ENCODE measurements at regions not wholly inside any gene's neighbourhood (a gene's known extent, or its start where the extent isn't known, plus 50 kb on each side); places are given as distances from the start of the nearest gene placed in this dataset.
A peak's percentile ranks its signal among the peaks of the same experiment; 100 is the strongest.

DNA sequence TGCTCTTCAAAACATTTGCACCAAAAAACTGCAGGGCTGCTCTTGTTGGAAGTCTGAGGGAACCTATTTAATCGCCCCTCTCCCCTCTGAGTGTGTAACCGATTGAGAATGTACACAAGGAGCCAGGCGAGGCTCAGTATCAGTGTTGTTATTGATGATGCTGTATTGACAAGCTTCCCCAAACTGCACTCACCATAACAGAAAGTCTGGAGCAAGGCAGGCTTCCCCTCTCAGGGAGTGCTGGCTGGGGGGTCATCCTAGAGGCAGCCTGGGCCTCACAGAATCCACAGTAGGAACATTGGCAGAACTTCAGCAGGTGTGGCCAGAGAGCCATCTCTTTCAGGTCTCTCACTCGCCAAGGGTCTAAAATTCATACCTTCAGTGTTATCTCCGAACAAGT, 58.1 kb upstream of the TUNAR start:
- H3K9me3 Mint-ChIP-seq, result peaks cover 0 to 6% (median 4%) of the 10 kb centered on the region in 7 donors
- ATAC-seq (ENCODE audit: low read depth in 2 of 2), result no peak
- H3K4me3 Mint-ChIP-seq, result no peak overlapping the region
- Histone ChIP-seq H3K4me1 (ENCODE audit: control insufficient read depth, insufficient read depth, low read length, poor library complexity, severe bottlenecking) (no peaks in the 10 kb centered on the region), H3K27ac (ENCODE audit: insufficient read depth, low read length, poor library complexity, severe bottlenecking) (no peak overlapping the region), H3K9me3 (ENCODE audit: control insufficient read depth in 2 of 2, low read length in 2 of 2) (no peaks in the 10 kb centered on the region), H3K27me3 (ENCODE audit: control insufficient read depth, insufficient read depth, low read length) (peaks cover 8% of the 10 kb centered on the region), H3K36me3 (ENCODE audit: control insufficient read depth, insufficient read depth, low read length) (no peaks in the 10 kb centered on the region), H3K4me3 (ENCODE audit: low read depth, low read length) (no peak overlapping the region)
- no peak for DNase-seq
- no peaks in the 10 kb centered on the region for H3K36me3 Mint-ChIP-seq
- no peaks in the 10 kb centered on the region for H3K4me1 Mint-ChIP-seq
- peaks cover 21% of the 10 kb centered on the region for H3K27me3 Mint-ChIP-seq
- no peak overlapping the region for H3K27ac Mint-ChIP-seq

- Mint-ChIP-seq H3K27me3 (peaks cover 21% of the 10 kb centered on the region), H3K36me3 (no peaks in the 10 kb centered on the region), H3K9me3 (peaks cover 0 to 7% (median 4%) of the 10 kb centered on the region in 7 donors), H3K4me3 (no peak overlapping the region), H3K27ac (no peak overlapping the region), H3K4me1 (no peaks in the 10 kb centered on the region)
- H3K27me3 ChIP-seq (ENCODE audit: control insufficient read depth, insufficient read depth, low read length), result peaks cover 8% of the 10 kb centered on the region
- ATAC-seq (ENCODE audit: low read depth in 2 of 2), result no peak
- no peak overlapping the region for H3K27ac ChIP-seq (ENCODE audit: insufficient read depth, low read length, poor library complexity, severe bottlenecking)
- no peak overlapping the region for H3K4me3 ChIP-seq (ENCODE audit: low read depth, low read length)
- H3K4me1 ChIP-seq (ENCODE audit: control insufficient read depth, insufficient read depth, low read length, poor library complexity, severe bottlenecking), result no peaks in the 10 kb centered on the region
- DNase-seq, result no peak
- H3K9me3 ChIP-seq (ENCODE audit: control insufficient read depth in 2 of 2, low read length in 2 of 2), result no peaks in the 10 kb centered on the region
- no peaks in the 10 kb centered on the region for H3K36me3 ChIP-seq (ENCODE audit: control insufficient read depth, insufficient read depth, low read length)
Measured at GRCh38 chr14:95817271-95817670, 59.4 kb upstream of the TUNAR start.

DNA sequence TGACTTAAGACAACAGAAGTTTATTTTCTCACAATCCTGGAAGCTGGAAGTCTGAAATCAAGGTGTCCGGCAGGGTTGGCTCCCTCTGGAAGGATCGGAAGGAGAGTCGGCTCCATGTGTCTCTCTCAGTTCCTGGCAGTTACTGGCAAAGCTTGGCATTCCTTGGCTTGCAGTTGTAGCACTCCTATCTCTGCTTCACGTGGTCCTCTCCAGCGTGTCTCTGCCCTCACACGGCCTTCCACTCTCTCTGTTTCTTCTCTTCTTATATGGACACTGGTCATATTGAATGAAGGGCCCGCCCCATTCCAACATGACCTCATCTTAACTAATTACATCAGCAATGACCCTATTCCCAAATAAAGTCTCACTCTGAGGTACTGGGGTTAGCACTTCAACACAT, 60.1 kb upstream of the TUNAR start:
- DNase-seq, result no peak
- no peaks in the 10 kb centered on the region for H3K9me3 ChIP-seq (ENCODE audit: control insufficient read depth in 2 of 2, low read length in 2 of 2)
- H3K4me1 ChIP-seq (ENCODE audit: control insufficient read depth, insufficient read depth, low read length, poor library complexity, severe bottlenecking), result no peaks in the 10 kb centered on the region
- peaks cover 14% of the 10 kb centered on the region for H3K27me3 Mint-ChIP-seq
- no peaks in the 10 kb centered on the region for H3K36me3 ChIP-seq (ENCODE audit: control insufficient read depth, insufficient read depth, low read length)
- no peak overlapping the region for H3K27ac Mint-ChIP-seq
- no peaks in the 10 kb centered on the region for H3K36me3 Mint-ChIP-seq
- H3K4me3 Mint-ChIP-seq, result no peak overlapping the region
- no peak overlapping the region for H3K4me3 ChIP-seq (ENCODE audit: low read depth, low read length)
- peaks cover 8% of the 10 kb centered on the region for H3K27me3 ChIP-seq (ENCODE audit: control insufficient read depth, insufficient read depth, low read length)
- no peak for ATAC-seq (ENCODE audit: low read depth in 2 of 2)
- H3K27ac ChIP-seq (ENCODE audit: insufficient read depth, low read length, poor library complexity, severe bottlenecking), result no peak overlapping the region
- peaks cover 0 to 7% (median 4%) of the 10 kb centered on the region in 7 donors for H3K9me3 Mint-ChIP-seq
- H3K4me1 Mint-ChIP-seq, result no peaks in the 10 kb centered on the region

DNA sequence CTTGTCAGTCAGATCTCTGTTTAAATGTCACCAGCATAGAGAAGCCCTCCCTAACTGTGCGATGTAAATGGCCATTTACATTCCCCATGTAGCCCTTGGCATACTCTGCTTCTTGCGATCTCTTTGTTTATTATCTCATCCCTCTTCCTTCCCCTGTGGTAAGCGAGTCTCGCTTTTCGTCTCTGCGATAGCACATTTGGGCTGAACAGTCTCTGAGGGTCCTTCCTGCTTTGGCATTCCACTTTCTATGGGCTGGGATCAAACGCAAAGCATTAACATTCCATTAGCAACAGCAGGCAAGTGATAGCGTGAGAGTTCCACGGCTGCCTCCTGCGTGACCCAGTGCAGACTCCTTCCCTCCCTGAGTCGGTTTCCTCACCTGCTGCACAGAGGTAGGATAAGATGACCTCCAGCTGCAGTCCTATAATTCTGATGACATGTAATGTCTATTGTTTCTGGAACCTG, 61.4 kb upstream of the TUNAR start:
- Histone ChIP-seq H3K27ac (ENCODE audit: insufficient read depth, low read length, poor library complexity, severe bottlenecking) (no peak overlapping the region), H3K27me3 (ENCODE audit: control insufficient read depth, insufficient read depth, low read length) (peaks cover 10% of the 10 kb centered on the region), H3K4me1 (ENCODE audit: control insufficient read depth, insufficient read depth, low read length, poor library complexity, severe bottlenecking) (no peaks in the 10 kb centered on the region), H3K9me3 (ENCODE audit: control insufficient read depth in 2 of 2, low read length in 2 of 2) (no peaks in the 10 kb centered on the region), H3K4me3 (ENCODE audit: low read depth, low read length) (no peak overlapping the region), H3K36me3 (ENCODE audit: control insufficient read depth, insufficient read depth, low read length) (no peaks in the 10 kb centered on the region)
- Mint-ChIP-seq H3K4me1 (no peaks in the 10 kb centered on the region), H3K27ac (no peak overlapping the region), H3K36me3 (no peaks in the 10 kb centered on the region), H3K4me3 (no peak overlapping the region), H3K9me3 (peaks cover 0 to 6% (median 0%) of the 10 kb centered on the region in 7 donors), H3K27me3 (peaks cover 8% of the 10 kb centered on the region)
- ATAC-seq (ENCODE audit: low read depth in 2 of 2) (no peak), DNase-seq (no peak)

DNA sequence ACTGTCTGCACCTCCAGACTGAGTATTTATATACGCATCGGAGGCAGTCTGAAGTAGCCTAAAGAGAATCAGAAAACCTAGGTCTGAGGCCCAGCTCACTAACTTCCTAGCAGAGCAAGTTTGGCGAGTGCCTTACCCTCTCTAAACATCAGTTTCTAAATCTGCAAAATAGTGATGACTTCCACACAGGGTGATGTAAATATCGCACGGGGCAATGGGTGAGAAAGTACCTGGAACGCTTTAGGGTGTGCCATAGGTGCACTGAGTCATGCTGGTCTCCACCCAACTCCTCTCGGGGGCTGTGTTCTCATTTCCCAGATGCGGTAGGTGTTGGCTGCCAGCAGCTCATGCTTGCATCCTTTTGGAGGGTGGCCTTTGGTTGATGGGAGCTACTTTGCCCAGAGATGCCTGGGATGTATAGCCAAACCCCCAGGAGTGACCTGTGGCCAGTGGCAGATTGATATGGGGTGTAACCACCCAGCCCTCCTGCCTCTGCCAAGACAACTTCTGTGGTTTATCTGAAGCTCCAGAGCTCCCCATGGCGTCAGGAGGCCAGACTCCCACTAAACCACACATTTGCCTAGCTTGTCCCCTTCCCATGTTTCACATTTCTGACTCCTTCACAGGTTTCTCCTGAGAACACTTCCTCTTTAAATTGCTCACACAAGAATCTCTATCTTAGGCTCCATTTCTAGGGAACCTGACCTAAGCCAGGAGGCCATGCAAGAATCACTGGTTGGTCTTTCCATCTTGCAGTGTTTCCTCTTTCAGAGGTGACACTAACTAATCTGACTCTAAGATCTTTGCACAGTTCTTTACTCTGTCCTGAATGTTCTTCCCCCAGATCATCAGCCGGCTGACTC, 62.0 kb upstream of the TUNAR start:
- no peak for ATAC-seq (ENCODE audit: low read depth in 2 of 2)

DNA sequence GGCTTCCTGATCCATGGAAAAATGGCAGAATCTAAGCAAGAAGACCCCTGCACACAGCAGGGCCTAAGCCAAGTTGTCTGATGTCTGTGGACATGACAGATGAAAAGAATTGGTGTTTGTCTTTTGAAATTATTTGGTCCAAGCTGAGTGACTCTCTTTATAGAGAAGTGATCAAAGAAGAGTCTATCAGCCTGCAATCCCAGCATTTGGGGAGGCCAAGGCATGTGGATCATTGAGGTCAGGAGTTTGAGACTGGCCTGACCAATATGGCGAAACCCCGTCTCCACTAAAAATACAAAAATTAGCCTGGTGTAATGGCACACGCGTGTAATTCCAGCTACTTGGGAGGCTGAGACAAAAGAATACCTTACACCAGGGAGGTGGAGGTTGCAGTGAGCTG, 64.8 kb upstream of the TUNAR start:
- H3K36me3 ChIP-seq (ENCODE audit: control insufficient read depth, insufficient read depth, low read length), result no peaks in the 10 kb centered on the region
- H3K9me3 Mint-ChIP-seq, result peaks cover 0 to 12% (median 6%) of the 10 kb centered on the region in 7 donors
- H3K4me1 ChIP-seq (ENCODE audit: control insufficient read depth, insufficient read depth, low read length, poor library complexity, severe bottlenecking), result no peaks in the 10 kb centered on the region
- no peak for DNase-seq
- H3K4me3 Mint-ChIP-seq, result no peak overlapping the region
- peaks cover 1 to 8% of the 10 kb centered on the region in 2 experiments for H3K9me3 ChIP-seq (ENCODE audit: control insufficient read depth in 2 of 2, low read length in 2 of 2)
- peaks cover 9% of the 10 kb centered on the region for H3K27me3 Mint-ChIP-seq
- H3K27me3 ChIP-seq (ENCODE audit: control insufficient read depth, insufficient read depth, low read length), result peaks cover 2% of the 10 kb centered on the region
- no peak overlapping the region for H3K27ac ChIP-seq (ENCODE audit: insufficient read depth, low read length, poor library complexity, severe bottlenecking)
- no peak for ATAC-seq (ENCODE audit: low read depth in 2 of 2)
- no peak overlapping the region for H3K4me3 ChIP-seq (ENCODE audit: low read depth, low read length)
- no peak overlapping the region for H3K27ac Mint-ChIP-seq
- H3K4me1 Mint-ChIP-seq, result no peaks in the 10 kb centered on the region
- no peaks in the 10 kb centered on the region for H3K36me3 Mint-ChIP-seq

More for the DNA sequence above, 62.0 kb upstream of the TUNAR start:
- Histone ChIP-seq H3K27ac (ENCODE audit: insufficient read depth, low read length, poor library complexity, severe bottlenecking) (no peak overlapping the region), H3K4me1 (ENCODE audit: control insufficient read depth, insufficient read depth, low read length, poor library complexity, severe bottlenecking) (no peaks in the 10 kb centered on the region), H3K4me3 (ENCODE audit: low read depth, low read length) (no peak overlapping the region), H3K9me3 (ENCODE audit: control insufficient read depth in 2 of 2, low read length in 2 of 2) (no peaks in the 10 kb centered on the region), H3K27me3 (ENCODE audit: control insufficient read depth, insufficient read depth, low read length) (peaks cover 10% of the 10 kb centered on the region), H3K36me3 (ENCODE audit: control insufficient read depth, insufficient read depth, low read length) (no peaks in the 10 kb centered on the region)
- no peak for DNase-seq
- Mint-ChIP-seq H3K4me3 (no peak overlapping the region), H3K27me3 (peaks cover 5% of the 10 kb centered on the region), H3K4me1 (no peaks in the 10 kb centered on the region), H3K9me3 (peaks cover 0 to 4% (median 0%) of the 10 kb centered on the region in 7 donors), H3K36me3 (no peaks in the 10 kb centered on the region), H3K27ac (peak overlapping the region in 1 of 3 donors; percentile 27)

- H3K9me3 ChIP-seq (ENCODE audit: control insufficient read depth in 2 of 2, low read length in 2 of 2), result peaks cover 11 to 19% of the 10 kb centered on the region in 2 experiments
- no peak overlapping the region for H3K27ac ChIP-seq (ENCODE audit: insufficient read depth, low read length, poor library complexity, severe bottlenecking)
- Mint-ChIP-seq H3K9me3 (peaks cover 0 to 26% (median 10%) of the 10 kb centered on the region in 7 donors), H3K27ac (no peak overlapping the region), H3K4me3 (no peak overlapping the region), H3K27me3 (peaks cover 4% of the 10 kb centered on the region), H3K4me1 (no peaks in the 10 kb centered on the region), H3K36me3 (no peaks in the 10 kb centered on the region)
- no peak overlapping the region for H3K4me3 ChIP-seq (ENCODE audit: low read depth, low read length)
- DNase-seq, result no peak
- ATAC-seq (ENCODE audit: low read depth in 2 of 2), result no peak
- H3K27me3 ChIP-seq (ENCODE audit: control insufficient read depth, insufficient read depth, low read length), result peaks cover 2% of the 10 kb centered on the region
- H3K36me3 ChIP-seq (ENCODE audit: control insufficient read depth, insufficient read depth, low read length), result no peaks in the 10 kb centered on the region
- H3K4me1 ChIP-seq (ENCODE audit: control insufficient read depth, insufficient read depth, low read length, poor library complexity, severe bottlenecking), result no peaks in the 10 kb centered on the region
Measured at GRCh38 chr14:95808371-95808770, 68.3 kb upstream of the TUNAR start.

DNA sequence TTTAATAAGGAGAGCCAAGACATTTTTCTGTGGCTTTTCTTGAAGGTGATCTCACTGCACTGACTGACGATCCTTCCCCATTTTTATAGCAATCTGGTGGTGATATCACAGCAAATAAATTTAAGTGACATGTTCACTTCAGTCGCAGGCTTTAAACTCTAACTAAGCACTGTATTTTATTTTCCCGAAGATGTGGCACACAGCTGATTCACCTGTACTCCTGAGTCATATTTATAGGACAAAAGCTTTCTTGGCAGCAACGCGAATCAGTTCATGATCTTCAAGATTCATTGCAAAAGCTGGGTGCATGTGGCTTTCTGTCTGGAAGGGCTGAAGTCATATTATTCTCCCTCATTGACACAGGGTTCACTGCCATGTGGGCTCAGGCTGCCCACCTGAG, 79.8 kb upstream of the TUNAR start:
- Mint-ChIP-seq H3K9me3 (peaks cover 0 to 6% (median 0%) of the 10 kb centered on the region in 7 donors), H3K4me3 (no peak overlapping the region), H3K4me1 (no peaks in the 10 kb centered on the region), H3K27ac (no peak overlapping the region), H3K36me3 (no peaks in the 10 kb centered on the region), H3K27me3 (no peaks in the 10 kb centered on the region)
- no peaks in the 10 kb centered on the region for H3K36me3 ChIP-seq (ENCODE audit: control insufficient read depth, insufficient read depth, low read length)
- ATAC-seq (ENCODE audit: low read depth in 2 of 2) (no peak), DNase-seq (no peak)
- no peaks in the 10 kb centered on the region for H3K4me1 ChIP-seq (ENCODE audit: control insufficient read depth, insufficient read depth, low read length, poor library complexity, severe bottlenecking)
- peaks cover 3% of the 10 kb centered on the region for H3K27me3 ChIP-seq (ENCODE audit: control insufficient read depth, insufficient read depth, low read length)
- no peak overlapping the region for H3K27ac ChIP-seq (ENCODE audit: insufficient read depth, low read length, poor library complexity, severe bottlenecking)
- H3K4me3 ChIP-seq (ENCODE audit: low read depth, low read length), result no peak overlapping the region
- no peaks in the 10 kb centered on the region for H3K9me3 ChIP-seq (ENCODE audit: control insufficient read depth in 2 of 2, low read length in 2 of 2)

Measured in CD4-positive, CD25-positive, alpha-beta regulatory T cell (primary cell).